ENCODE measurements at regions not wholly inside any gene's neighbourhood (a gene's known extent, or its start where the extent isn't known, plus 50 kb on each side); places are given as distances from the start of the nearest gene placed in this dataset.

GRCh38 chr3:186473166-186473565, 71.0 kb downstream of the CRYGS start:
- no peak overlapping the region for H3K4me3 ChIP-seq (replicated peaks in 1 of 3; ENCODE audit: insufficient read depth in 1 of 3, low read depth in 1 of 3, low read length in 3 of 3)
- H3K4me2 ChIP-seq (ENCODE audit: insufficient read depth, low read length): no peak overlapping the region
- BruUV-seq (replicated peaks): no TSS peak
- H4K20me1 ChIP-seq (replicated peaks; ENCODE audit: control insufficient read depth, extremely low read depth, insufficient read depth, low read length): no peaks in the 10 kb centered on the region
- no peaks in the 10 kb centered on the region for H3K79me2 ChIP-seq (ENCODE audit: control insufficient read depth, insufficient read depth, low read length)
- no peaks in the 10 kb centered on the region for H3K4me1 ChIP-seq (ENCODE audit: control insufficient read depth, extremely low read depth, insufficient read depth, low read length)
- H3K36me3 ChIP-seq (ENCODE audit: control insufficient read depth in 2 of 2, extremely low read depth in 1 of 2, insufficient read depth in 2 of 2, low read length in 2 of 2): no peaks in the 10 kb centered on the region
- H2AFZ ChIP-seq (ENCODE audit: low read depth, low read length): no peak overlapping the region
- ChIA-PET POLR2A (no interaction called here), CTCF (no interaction called here)
- H3K9me1 ChIP-seq (replicated peaks; ENCODE audit: control insufficient read depth, extremely low read depth, insufficient read depth, low read length): no peaks in the 10 kb centered on the region
- FAIRE-seq (no peak), DNase-seq (ENCODE audit: low read depth, low spot score) (no peak)
- TF ChIP-seq MAX (IDR thresholded peaks at IDR 0.05; ENCODE audit: insufficient read depth, insufficient read length): no peak
- no peak for TF ChIP-seq MYC (IDR thresholded peaks at IDR 0.05; ENCODE audit: low read depth, low read length)
- TF ChIP-seq GATA2 (IDR thresholded peaks at IDR 0.05; ENCODE audit: insufficient read depth, insufficient read length, low read depth, low read length): no peak
- no peak for TF ChIP-seq POLR2AphosphoS5 (IDR thresholded peaks at IDR 0.05; ENCODE audit: insufficient read depth, low read depth, low read length)
- TF ChIP-seq FOS (IDR thresholded peaks at IDR 0.05; ENCODE audit: borderline replicate concordance, insufficient read depth, low read length): no peak
- TF ChIP-seq CTCF (IDR thresholded peaks at IDR 0.05; ENCODE audit: extremely low read depth in 1 of 2, insufficient read depth in 1 of 2, low read depth in 1 of 2, low read length in 2 of 2): no peak
- no peak for TF ChIP-seq EZH2 (IDR thresholded peaks at IDR 0.05; ENCODE audit: borderline replicate concordance, low read depth, low read length, severe bottlenecking)
- TF ChIP-seq JUN (IDR thresholded peaks at IDR 0.05; ENCODE audit: borderline replicate concordance, insufficient read depth, insufficient read length, low read depth): no peak
- TF ChIP-seq POLR2A (IDR thresholded peaks at IDR 0.05; ENCODE audit: low read depth, low read length): no peak
- no peaks in the 10 kb centered on the region for H3K9me3 ChIP-seq (replicated peaks; ENCODE audit: control insufficient read depth, insufficient read depth, low read length)
- no peaks in the 10 kb centered on the region for H3K27me3 ChIP-seq (ENCODE audit: control insufficient read depth in 2 of 2, insufficient read depth in 2 of 2, low read length in 2 of 2)
- H3K27ac ChIP-seq (ENCODE audit: insufficient read depth, low read depth, low read length): no peak overlapping the region
- dilution Hi-C loops (cut with MboI; ENCODE audit: extremely low pct_ligation_motif_present, low sequenced_read_pairs) (no loop called here), intact Hi-C loops (cut with micrococcal nuclease) (no loop called here)
- no peak overlapping the region for H3K9ac ChIP-seq (replicated peaks; ENCODE audit: extremely low read depth, insufficient read depth, low read length)
